ENCODE measurements at regions not wholly inside any gene's neighbourhood (a gene's known extent, or its start where the extent isn't known, plus 50 kb on each side); places are given as distances from the start of the nearest gene placed in this dataset.
A peak's percentile ranks its signal among the peaks of the same experiment; 100 is the strongest.

- DNase-seq (ENCODE audit: insufficient read length, low spot score): no peak
- no peak for FAIRE-seq
These were observed 172.0 kb upstream of the LRIG1 start for GRCh38 chr3:66672830-66673229.

- FAIRE-seq: no peak
These were observed 172.5 kb upstream of the LRIG1 start for GRCh38 chr3:66673293-66673692.

GRCh38 chr3:66675366-66675765 lies 174.5 kb upstream of the LRIG1 start:
- FAIRE-seq (no peak), DNase-seq (ENCODE audit: insufficient read length, low spot score) (no peak)

More at GRCh38 chr3:66673293-66673692, 172.5 kb upstream of the LRIG1 start:
- no peak for DNase-seq (ENCODE audit: insufficient read length, low spot score)

GRCh38 chr3:66692042-66692765 lies 191.4 kb upstream of the LRIG1 start:
- no peak for FAIRE-seq
- no peak for DNase-seq (ENCODE audit: insufficient read length, low spot score)

GRCh38 chr3:66692766-66693150 lies 191.9 kb upstream of the LRIG1 start:
- FAIRE-seq (no peak), DNase-seq (ENCODE audit: insufficient read length, low spot score) (no peak)

GRCh38 chr3:66693461-66694031 lies 192.7 kb upstream of the LRIG1 start:
- no peak for DNase-seq (ENCODE audit: insufficient read length, low spot score)
- no peak for FAIRE-seq

- DNase-seq (ENCODE audit: insufficient read length, low spot score) (no peak), FAIRE-seq (no peak)
These were observed 201.3 kb upstream of the LRIG1 start for GRCh38 chr3:66702126-66702525.

- DNase-seq (ENCODE audit: insufficient read length, low spot score) (no peak), FAIRE-seq (no peak)
These were observed 202.7 kb upstream of the LRIG1 start for GRCh38 chr3:66703501-66703900.

- no peak for DNase-seq (ENCODE audit: insufficient read length, low spot score)
- FAIRE-seq: no peak
These were observed 204.3 kb upstream of the LRIG1 start for GRCh38 chr3:66705076-66705475.

- DNase-seq (ENCODE audit: insufficient read length, low spot score) (no peak), FAIRE-seq (no peak)
These were observed 206.1 kb upstream of the LRIG1 start for GRCh38 chr3:66706890-66707289.

GRCh38 chr3:66709532-66709931 lies 208.7 kb upstream of the LRIG1 start:
- DNase-seq (ENCODE audit: insufficient read length, low spot score) (no peak), FAIRE-seq (no peak)

- DNase-seq (ENCODE audit: insufficient read length, low spot score) (no peak), FAIRE-seq (no peak)
These were observed 211.4 kb upstream of the LRIG1 start for GRCh38 chr3:66712210-66712609.

GRCh38 chr3:66713921-66714320 lies 213.1 kb upstream of the LRIG1 start:
- no peak for FAIRE-seq
- DNase-seq (ENCODE audit: insufficient read length, low spot score): no peak

- FAIRE-seq: no peak
These were observed 215.0 kb upstream of the LRIG1 start for GRCh38 chr3:66715806-66716205.

GRCh38 chr3:66717806-66718205 lies 217.0 kb upstream of the LRIG1 start:
- FAIRE-seq (no peak), DNase-seq (ENCODE audit: insufficient read length, low spot score) (no peak)

More at GRCh38 chr3:66715806-66716205, 215.0 kb upstream of the LRIG1 start:
- DNase-seq (ENCODE audit: insufficient read length, low spot score): no peak

GRCh38 chr3:66719796-66720356 lies 219.1 kb upstream of the LRIG1 start:
- no peak for DNase-seq (ENCODE audit: insufficient read length, low spot score)
- FAIRE-seq: no peak

GRCh38 chr3:66720508-66720907 lies 219.7 kb upstream of the LRIG1 start:
- DNase-seq (ENCODE audit: insufficient read length, low spot score): no peak
- no peak for FAIRE-seq

- peak; percentile 21 for DNase-seq (ENCODE audit: insufficient read length, low spot score)
- no peak for FAIRE-seq
These were observed 221.9 kb upstream of the LRIG1 start for GRCh38 chr3:66722675-66723074.

- FAIRE-seq: no peak
- no peak for DNase-seq (ENCODE audit: insufficient read length, low spot score)
These were observed 222.4 kb upstream of the LRIG1 start for GRCh38 chr3:66723231-66723630.

- DNase-seq (ENCODE audit: insufficient read length, low spot score) (no peak), FAIRE-seq (no peak)
These were observed 229.0 kb upstream of the LRIG1 start for GRCh38 chr3:66729687-66730393.

- no peak for DNase-seq (ENCODE audit: insufficient read length, low spot score)
These were observed 238.0 kb upstream of the LRIG1 start for GRCh38 chr3:66738625-66739365.

More at GRCh38 chr3:66738625-66739365, 238.0 kb upstream of the LRIG1 start:
- no peak for FAIRE-seq
